Epithelial cell of proximal tubule (primary cell): ENCODE measurements at regions not wholly inside any gene's neighbourhood (a gene's known extent, or its start where the extent isn't known, plus 50 kb on each side); places are given as distances from the start of the nearest gene placed in this dataset.
"Not testable (repeated sequence)": the region's sequence is repeated elsewhere in the genome, so short reads cannot be mapped to it uniquely, and the experiment has no call there.

Experiments
- DNase-seq: peaks from one replicate; pipeline ENCODE4 v3.0.0-alpha.2; 2011; ENCODE audit warnings: low read depth
- H3K4me3 ChIP-seq: 2 replicates; pipeline ENCODE4 v1.5.1; 2011; ENCODE audit warnings: low read depth, mild to moderate bottlenecking, low read length
- CTCF ChIP-seq: conservative IDR thresholded peaks from 2 replicates; pipeline ENCODE4 v1.5.1; 2012; ENCODE audit warnings: low read depth, mild to moderate bottlenecking, low read length

- TF ChIP-seq CTCF: no peak
- H3K4me3 ChIP-seq: no peak overlapping the region
- DNase-seq: no peak
These were observed 207.0 kb upstream of the HAAO start for GRCh38 chr2:42999391-42999841.

DNA sequence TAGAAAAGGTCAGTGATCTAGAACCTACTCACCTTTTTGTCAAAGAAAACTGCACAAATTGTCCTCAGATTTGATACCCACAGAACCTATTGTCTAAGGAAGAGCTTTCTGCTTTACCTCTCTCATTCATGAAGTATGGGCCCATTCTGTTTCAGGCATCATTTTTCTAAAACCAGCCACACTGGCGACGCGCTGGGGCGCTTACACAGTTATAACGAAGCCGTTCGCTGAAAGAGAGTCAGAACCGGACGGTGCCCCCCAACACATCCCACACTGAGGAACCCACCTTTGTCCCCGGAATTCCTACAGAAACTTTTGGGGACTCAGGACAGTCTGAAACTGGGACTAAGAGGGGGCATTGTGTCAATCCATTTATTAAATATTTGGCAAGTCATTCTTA lies 206.3 kb upstream of the HAAO start:
- no peak for TF ChIP-seq CTCF
- H3K4me3 ChIP-seq: no peak overlapping the region
- DNase-seq: no peak

- no peak overlapping the region for H3K4me3 ChIP-seq
- no peak for TF ChIP-seq CTCF
- no peak for DNase-seq
These were observed 204.1 kb upstream of the HAAO start for GRCh38 chr2:42996528-42996927.

DNA sequence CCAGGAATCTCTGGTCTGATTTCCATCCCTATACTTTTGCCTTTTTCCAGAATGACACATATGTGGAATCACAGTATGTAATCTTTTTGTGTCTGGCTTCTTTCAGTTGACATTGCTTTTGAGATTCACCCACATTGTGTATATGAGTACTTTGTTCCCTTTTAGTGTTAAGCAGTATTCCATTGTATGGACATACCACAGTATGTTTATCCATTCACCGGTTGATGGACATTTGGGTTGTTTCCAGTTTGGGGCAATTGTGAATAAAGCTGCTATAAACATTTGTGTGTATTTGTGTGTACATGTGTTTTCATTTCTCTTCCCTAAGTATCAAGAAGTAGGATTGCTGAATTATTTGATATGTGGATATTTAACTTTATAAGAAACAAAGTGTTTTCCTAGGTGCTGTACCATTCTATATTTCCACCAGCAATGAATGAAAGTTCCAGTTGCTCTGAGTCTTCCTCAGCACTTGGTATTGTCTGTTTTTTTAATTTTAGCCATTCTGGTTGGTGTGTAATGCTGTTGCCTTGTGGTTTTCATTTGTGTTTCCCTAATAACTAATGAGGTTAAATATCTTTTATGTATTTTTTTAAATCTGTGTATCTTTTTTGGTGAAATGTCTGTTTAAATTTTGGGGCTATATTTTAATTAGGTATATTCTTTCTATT lies 203.5 kb upstream of the HAAO start:
- no peak overlapping the region for H3K4me3 ChIP-seq
- DNase-seq: no peak
- no peak for TF ChIP-seq CTCF

GRCh38 chr2:42989283-42990081 lies 197.1 kb upstream of the HAAO start:
- DNase-seq: not testable (repeated sequence)

GRCh38 chr2:42988055-42988454 lies 195.7 kb upstream of the HAAO start:
- not testable (repeated sequence) for DNase-seq, H3K4me3 ChIP-seq

More at GRCh38 chr2:42989283-42990081, 197.1 kb upstream of the HAAO start:
- H3K4me3 ChIP-seq: not testable (repeated sequence)

DNA sequence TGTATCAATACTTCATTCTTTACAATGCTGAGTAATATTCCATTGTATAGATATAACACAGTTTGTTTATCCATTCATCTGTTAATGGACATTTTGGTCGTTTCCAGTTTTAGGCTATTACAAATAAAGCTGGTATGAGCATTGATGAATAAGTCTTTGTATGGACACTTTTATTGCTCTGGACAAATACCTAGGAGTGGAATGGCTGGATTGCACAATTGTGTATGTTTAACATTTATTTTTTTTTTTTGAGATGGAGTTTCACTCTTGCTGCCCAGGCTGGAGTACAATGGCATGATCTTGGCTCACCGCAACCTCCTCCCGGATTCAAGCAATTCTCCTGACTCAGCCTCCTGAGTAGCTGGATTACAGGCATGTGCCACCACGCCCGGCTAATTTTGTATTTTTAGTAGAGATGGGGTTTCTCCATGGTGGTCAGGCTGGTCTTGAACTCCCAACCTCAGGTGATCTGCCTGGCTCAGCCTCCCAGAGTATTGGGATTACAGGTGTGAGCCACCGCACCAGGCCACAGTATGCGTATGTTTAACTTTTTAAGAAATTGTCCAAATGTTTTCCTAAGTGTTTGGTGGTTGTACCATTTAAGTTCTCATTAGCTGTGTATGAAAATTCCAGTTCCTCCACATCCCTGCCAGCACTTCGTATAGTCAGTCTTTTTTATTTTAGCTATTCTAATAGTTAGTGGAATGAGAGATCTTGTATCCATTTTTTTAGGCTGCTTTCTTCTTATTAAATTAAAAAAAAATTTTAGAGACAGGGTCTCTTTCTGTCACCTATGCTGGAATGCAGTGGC lies 194.9 kb upstream of the HAAO start:
- no peak for TF ChIP-seq CTCF
- no peak overlapping the region for H3K4me3 ChIP-seq
- DNase-seq: no peak
